ENCODE measurements at regions not wholly inside any gene's neighbourhood (a gene's known extent, or its start where the extent isn't known, plus 50 kb on each side); places are given as distances from the start of the nearest gene placed in this dataset.
A peak's percentile ranks its signal among the peaks of the same experiment; 100 is the strongest.

DNA sequence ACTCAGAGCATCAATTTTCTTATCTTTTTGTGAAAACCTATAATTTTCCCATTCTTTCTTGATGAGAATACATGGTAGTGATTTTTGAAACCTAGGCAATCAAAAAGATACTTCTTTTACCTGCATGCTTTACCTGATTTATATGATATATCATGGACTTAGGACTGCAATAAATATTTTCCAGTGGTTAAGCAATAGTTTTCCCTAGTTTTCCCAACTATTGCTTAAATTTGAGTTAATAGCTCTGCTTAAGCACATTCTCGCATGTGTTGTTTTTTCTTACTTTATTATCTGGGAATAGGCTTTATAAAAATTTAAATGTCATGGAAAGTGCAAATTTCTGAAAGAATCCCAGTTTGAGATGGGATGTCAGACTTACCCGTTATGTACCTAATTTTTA, 465.1 kb upstream of the BCHE start:
- no peaks in the 10 kb centered on the region for H3K9me3 ChIP-seq
- H3K27ac ChIP-seq, result no peak overlapping the region
- DNase-seq, result no peak
- no peaks in the 10 kb centered on the region for H3K4me1 ChIP-seq
- no peaks in the 10 kb centered on the region for H3K36me3 ChIP-seq
- no peak overlapping the region for H3K4me3 ChIP-seq
- TF ChIP-seq, protein P1, sequence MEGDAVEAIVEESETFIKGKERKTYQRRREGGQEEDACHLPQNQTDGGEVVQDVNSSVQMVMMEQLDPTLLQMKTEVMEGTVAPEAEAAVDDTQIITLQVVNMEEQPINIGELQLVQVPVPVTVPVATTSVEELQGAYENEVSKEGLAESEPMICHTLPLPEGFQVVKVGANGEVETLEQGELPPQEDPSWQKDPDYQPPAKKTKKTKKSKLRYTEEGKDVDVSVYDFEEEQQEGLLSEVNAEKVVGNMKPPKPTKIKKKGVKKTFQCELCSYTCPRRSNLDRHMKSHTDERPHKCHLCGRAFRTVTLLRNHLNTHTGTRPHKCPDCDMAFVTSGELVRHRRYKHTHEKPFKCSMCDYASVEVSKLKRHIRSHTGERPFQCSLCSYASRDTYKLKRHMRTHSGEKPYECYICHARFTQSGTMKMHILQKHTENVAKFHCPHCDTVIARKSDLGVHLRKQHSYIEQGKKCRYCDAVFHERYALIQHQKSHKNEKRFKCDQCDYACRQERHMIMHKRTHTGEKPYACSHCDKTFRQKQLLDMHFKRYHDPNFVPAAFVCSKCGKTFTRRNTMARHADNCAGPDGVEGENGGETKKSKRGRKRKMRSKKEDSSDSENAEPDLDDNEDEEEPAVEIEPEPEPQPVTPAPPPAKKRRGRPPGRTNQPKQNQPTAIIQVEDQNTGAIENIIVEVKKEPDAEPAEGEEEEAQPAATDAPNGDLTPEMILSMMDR (IDR thresholded peaks at IDR 0.05), result no peak
- no peaks in the 10 kb centered on the region for H3K27me3 ChIP-seq
- intact Hi-C loops (cut with DNase I; ENCODE audit: low total_unique reads), result no loop called here

DNA sequence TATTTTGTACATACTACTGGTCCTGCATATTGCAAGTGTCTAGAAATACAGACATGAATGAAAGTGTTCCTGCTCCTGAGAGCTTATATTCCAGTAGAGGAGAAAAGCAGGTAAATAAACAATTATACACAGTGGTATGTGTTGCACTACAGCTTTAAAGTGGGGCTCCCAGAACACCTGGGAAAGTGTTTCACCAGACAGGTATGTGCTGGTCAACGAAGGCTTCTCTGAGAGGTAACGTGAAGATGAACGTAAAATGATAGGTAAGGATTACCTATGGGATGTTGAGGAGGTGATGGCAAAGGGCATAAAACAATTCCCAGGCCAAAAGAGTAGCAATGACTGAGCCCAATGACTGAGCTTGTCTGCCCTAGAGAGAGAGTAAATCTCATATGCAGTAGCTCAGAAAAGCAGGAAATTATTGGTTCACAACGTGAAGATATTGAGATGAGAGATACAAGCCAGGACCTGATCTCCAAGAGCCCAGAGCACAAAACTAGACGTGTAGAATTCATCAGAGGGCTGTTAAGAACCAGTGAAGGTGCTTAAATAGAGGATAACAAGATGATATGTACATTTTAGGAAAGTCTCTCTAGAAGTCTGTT, 459.1 kb upstream of the BCHE start:
- TF ChIP-seq, protein P1 (IDR thresholded peaks at IDR 0.05), result no peak

DNA sequence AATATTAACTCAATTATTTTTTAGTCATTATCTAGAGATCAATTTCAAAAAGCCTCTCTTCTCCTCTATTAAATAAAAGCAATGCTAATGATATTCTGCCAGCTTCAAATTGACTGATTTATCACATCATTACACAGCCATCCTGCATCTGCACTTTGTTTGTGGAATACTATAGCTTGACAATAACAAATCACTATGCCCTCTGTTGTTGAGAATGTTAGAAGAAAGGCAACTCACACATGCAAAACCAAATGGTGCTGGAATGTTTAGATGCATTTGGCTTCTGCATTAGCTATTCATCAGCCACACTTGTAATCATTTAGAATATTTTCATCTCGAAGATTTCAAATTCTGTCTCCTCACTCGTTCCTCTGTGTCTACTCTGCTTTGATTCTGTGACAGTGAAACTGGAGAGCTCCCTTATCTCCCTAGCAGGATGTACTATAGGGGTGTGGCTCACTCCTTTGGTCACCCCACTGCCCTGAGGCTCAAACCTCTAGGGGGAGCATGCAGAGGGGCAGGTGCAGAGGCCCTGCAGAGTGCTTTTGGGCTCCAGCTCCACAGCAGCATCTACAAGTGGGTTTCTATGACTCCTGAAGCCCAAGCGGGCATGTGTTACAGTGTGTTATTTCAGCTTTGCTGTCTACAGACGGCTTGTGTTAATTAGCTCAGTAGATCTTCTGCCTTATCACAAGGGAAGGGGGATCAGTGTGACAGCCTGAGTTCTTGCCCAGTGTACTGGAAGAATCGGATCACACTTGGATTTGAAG, 454.1 kb upstream of the BCHE start:
- no peak overlapping the region for H3K4me3 ChIP-seq
- TF ChIP-seq, protein P1 (IDR thresholded peaks at IDR 0.05), result no peak
- no peaks in the 10 kb centered on the region for H3K36me3 ChIP-seq
- no peaks in the 10 kb centered on the region for H3K27me3 ChIP-seq
- intact Hi-C loops (cut with DNase I; ENCODE audit: low total_unique reads), result no loop called here
- DNase-seq, result no peak
- no peak overlapping the region for H3K27ac ChIP-seq
- H3K4me1 ChIP-seq, result no peaks in the 10 kb centered on the region
- no peaks in the 10 kb centered on the region for H3K9me3 ChIP-seq

More for the DNA sequence above, 459.1 kb upstream of the BCHE start:
- Histone ChIP-seq H3K36me3 (no peaks in the 10 kb centered on the region), H3K27me3 (no peaks in the 10 kb centered on the region), H3K4me3 (no peak overlapping the region), H3K9me3 (no peaks in the 10 kb centered on the region), H3K27ac (no peak overlapping the region), H3K4me1 (no peaks in the 10 kb centered on the region)
- DNase-seq, result no peak
- intact Hi-C loops (cut with DNase I; ENCODE audit: low total_unique reads), result no loop called here

DNA sequence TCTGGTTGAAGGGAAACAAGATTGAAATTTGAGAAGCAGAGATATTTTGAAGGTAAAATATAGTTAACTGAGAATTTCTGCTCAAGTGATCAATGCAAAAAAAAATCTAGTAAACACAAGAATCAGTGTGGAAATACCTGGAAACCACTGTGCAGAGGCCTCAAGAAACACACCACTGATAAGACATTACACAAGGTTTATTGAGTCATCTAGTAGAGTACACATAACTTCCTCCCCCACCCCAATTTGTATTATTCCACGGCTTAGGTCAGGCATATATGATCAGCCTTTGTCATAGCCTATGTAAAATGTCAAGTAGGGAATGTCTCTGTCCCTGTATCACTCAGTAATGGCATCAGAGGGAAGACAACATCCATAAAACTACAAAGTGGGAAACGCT, 447.8 kb upstream of the BCHE start:
- Histone ChIP-seq H3K36me3 (no peaks in the 10 kb centered on the region), H3K27me3 (no peaks in the 10 kb centered on the region), H3K4me1 (no peaks in the 10 kb centered on the region), H3K4me3 (no peak overlapping the region), H3K9me3 (no peaks in the 10 kb centered on the region), H3K27ac (no peak overlapping the region)
- no peak for DNase-seq
- intact Hi-C loops (cut with DNase I; ENCODE audit: low total_unique reads), result no loop called here
- TF ChIP-seq, protein P1 (IDR thresholded peaks at IDR 0.05), result no peak

DNA sequence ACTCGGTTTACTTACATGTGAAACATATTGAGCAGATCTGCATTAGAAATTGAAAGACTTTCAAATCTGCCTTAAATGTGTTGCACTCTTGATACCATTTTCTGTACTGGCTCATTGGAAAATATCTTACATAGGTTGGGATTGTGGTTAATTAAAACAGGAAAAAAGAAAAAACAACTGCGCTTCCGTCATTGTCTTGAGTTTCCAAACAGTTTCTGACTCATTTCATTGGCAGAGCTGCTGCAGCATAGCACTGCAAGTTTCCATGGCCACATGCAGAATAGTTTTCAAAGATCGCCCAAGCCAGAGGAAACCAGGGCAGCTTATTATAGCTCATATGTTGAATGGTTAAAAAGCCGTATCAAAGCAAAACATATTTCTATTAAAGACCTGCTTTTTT, 446.6 kb upstream of the BCHE start:
- intact Hi-C loops (cut with DNase I; ENCODE audit: low total_unique reads), result no loop called here
- Histone ChIP-seq H3K36me3 (no peaks in the 10 kb centered on the region), H3K27me3 (no peaks in the 10 kb centered on the region), H3K9me3 (no peaks in the 10 kb centered on the region), H3K27ac (no peak overlapping the region), H3K4me1 (no peaks in the 10 kb centered on the region), H3K4me3 (peak overlapping the region; percentile 3 to 6)
- peak in 1 of 2 donors; percentile 21 for DNase-seq
- TF ChIP-seq, protein P1 (IDR thresholded peaks at IDR 0.05), result no peak

All from tibial artery (tissue), 4 donors.